Vagina (tissue), 2 donors: ENCODE measurements at regions not wholly inside any gene's neighbourhood (a gene's known extent, or its start where the extent isn't known, plus 50 kb on each side); places are given as distances from the start of the nearest gene placed in this dataset.

ENCODE experiments used
- CTCF ChIP-seq, 3 experiments: fragments of 450-650 bp in 2 of 3; fragments of 200-600 bp in 1 of 3; sonication (generic) in 1 of 3; IDR thresholded peaks; one replicate each; pipeline ENCODE4 v1.5.1; 2017 to 2019; ENCODE audit warnings: antibody characterized with exemption in 3 of 3, mild to moderate bottlenecking in 2 of 3, moderate library complexity in 2 of 3
- POLR2A ChIP-seq, 2 donors: fragments of 450-650 bp; IDR thresholded peaks; one replicate each; pipeline ENCODE4 v1.6.1; 2017; ENCODE audit warnings: antibody characterized with exemption in 2 of 2, mild to moderate bottlenecking in 2 of 2, moderate library complexity in 2 of 2
- POLR2AphosphoS5 ChIP-seq, 2 donors: sonication (generic); formaldehyde crosslinking; IDR thresholded peaks; one replicate each; pipeline ENCODE4 v1.9.0; 2017; ENCODE audit warnings: antibody characterized with exemption in 2 of 2, mild to moderate bottlenecking in 2 of 2, low read depth in 1 of 2; ENCODE audit not compliant: insufficient read depth in 1 of 2

- TF ChIP-seq CTCF (IDR thresholded peaks at IDR 0.05) (no peak), POLR2A (IDR thresholded peaks at IDR 0.05) (no peak), POLR2AphosphoS5 (IDR thresholded peaks at IDR 0.05; ENCODE audit: insufficient read depth in 1 of 2, low read depth in 1 of 2) (no peak)
These were observed 382.6 kb downstream of the CDH2 start for GRCh38 chr18:27794181-27794926.
